Epithelial cell of proximal tubule (primary cell): ENCODE measurements at regions not wholly inside any gene's neighbourhood (a gene's known extent, or its start where the extent isn't known, plus 50 kb on each side); places are given as distances from the start of the nearest gene placed in this dataset.

Experiments
- DNase-seq: peaks from one replicate; pipeline ENCODE4 v3.0.0-alpha.2; 2011; ENCODE audit warnings: low read depth
- H3K4me3 ChIP-seq: 2 replicates; pipeline ENCODE4 v1.5.1; 2011; ENCODE audit warnings: low read depth, mild to moderate bottlenecking, low read length
- CTCF ChIP-seq: conservative IDR thresholded peaks from 2 replicates; pipeline ENCODE4 v1.5.1; 2012; ENCODE audit warnings: low read depth, mild to moderate bottlenecking, low read length

- no peak for TF ChIP-seq CTCF
- DNase-seq = no peak
- H3K4me3 ChIP-seq = no peak overlapping the region
Observed at GRCh38 chr2:3051266-3051665, 326.4 kb downstream of the EIPR1 start.

- no peak for TF ChIP-seq CTCF
- no peak overlapping the region for H3K4me3 ChIP-seq
- DNase-seq = no peak
Observed at GRCh38 chr2:3046170-3046865, 331.3 kb downstream of the EIPR1 start.

- TF ChIP-seq CTCF = no peak
- no peak for DNase-seq
Observed at GRCh38 chr2:3045318-3045921, 332.2 kb downstream of the EIPR1 start.

GRCh38 chr2:3044587-3045317 lies 332.9 kb downstream of the EIPR1 start:
- no peak overlapping the region for H3K4me3 ChIP-seq
- no peak for TF ChIP-seq CTCF
- no peak for DNase-seq

More at GRCh38 chr2:3045318-3045921, 332.2 kb downstream of the EIPR1 start:
- no peak overlapping the region for H3K4me3 ChIP-seq

GRCh38 chr2:3043726-3044125 lies 333.9 kb downstream of the EIPR1 start:
- no peak for DNase-seq
- no peak for TF ChIP-seq CTCF
- H3K4me3 ChIP-seq = no peak overlapping the region

- DNase-seq = no peak
- no peak overlapping the region for H3K4me3 ChIP-seq
- TF ChIP-seq CTCF = no peak
Observed at GRCh38 chr2:3042601-3043585, 334.7 kb downstream of the EIPR1 start.
